GM18505 (cell line): ENCODE measurements at regions not wholly inside any gene's neighbourhood (a gene's known extent, or its start where the extent isn't known, plus 50 kb on each side); places are given as distances from the start of the nearest gene placed in this dataset.

ENCODE experiments used
- ATAC-seq: cut with Tn5 transposase; IDR thresholded peaks from one replicate; pipeline ENCODE4 v1.9.1; 2021; ENCODE audit not compliant: unreplicated experiment
- POLR2A ChIP-seq: IDR thresholded peaks from 4 replicates; pipeline ENCODE4 v1.6.1; 2011; ENCODE audit warnings: borderline replicate concordance; ENCODE audit not compliant: insufficient read depth, insufficient read length; ENCODE audit errors: extremely low read depth

- no peak for TF ChIP-seq POLR2A
- no peak for ATAC-seq
These were observed 174.5 kb upstream of the NTM start for GRCh38 chr11:131195661-131196517.

- TF ChIP-seq POLR2A, result no peak
- no peak for ATAC-seq
These were observed 172.0 kb upstream of the NTM start for GRCh38 chr11:131198161-131199014.

GRCh38 chr11:131199015-131199280 is 171.5 kb upstream of the NTM start:
- no peak for TF ChIP-seq POLR2A
- no peak for ATAC-seq

- no peak for TF ChIP-seq POLR2A
- no peak for ATAC-seq
These were observed 168.7 kb upstream of the NTM start for GRCh38 chr11:131201674-131202073.

GRCh38 chr11:131203040-131203439 is 167.4 kb upstream of the NTM start:
- TF ChIP-seq POLR2A, result no peak
- no peak for ATAC-seq

- no peak for TF ChIP-seq POLR2A
- no peak for ATAC-seq
These were observed 166.1 kb upstream of the NTM start for GRCh38 chr11:131204282-131204681.

- no peak for ATAC-seq
- TF ChIP-seq POLR2A, result no peak
These were observed 165.5 kb upstream of the NTM start for GRCh38 chr11:131204765-131205380.

- ATAC-seq, result no peak
- no peak for TF ChIP-seq POLR2A
These were observed 163.7 kb upstream of the NTM start for GRCh38 chr11:131206671-131207070.

- no peak for TF ChIP-seq POLR2A
- no peak for ATAC-seq
These were observed 162.5 kb upstream of the NTM start for GRCh38 chr11:131207901-131208300.

GRCh38 chr11:131217313-131218310 is 152.8 kb upstream of the NTM start:
- ATAC-seq, result no peak
- TF ChIP-seq POLR2A, result no peak

- ATAC-seq, result no peak
These were observed 151.9 kb upstream of the NTM start for GRCh38 chr11:131218542-131218941.

GRCh38 chr11:131219646-131220045 is 150.8 kb upstream of the NTM start:
- no peak for TF ChIP-seq POLR2A
- no peak for ATAC-seq

More at GRCh38 chr11:131218542-131218941, 151.9 kb upstream of the NTM start:
- TF ChIP-seq POLR2A, result no peak

- no peak for ATAC-seq
- no peak for TF ChIP-seq POLR2A
These were observed 147.0 kb upstream of the NTM start for GRCh38 chr11:131223198-131223991.

- no peak for TF ChIP-seq POLR2A
These were observed 142.0 kb upstream of the NTM start for GRCh38 chr11:131228378-131228777.

More at GRCh38 chr11:131228378-131228777, 142.0 kb upstream of the NTM start:
- ATAC-seq, result no peak
